Embryonic facial prominence (tissue), 1 donor: ENCODE measurements at regions not wholly inside any gene's neighbourhood (a gene's known extent, or its start where the extent isn't known, plus 50 kb on each side); places are given as distances from the start of the nearest gene placed in this dataset.
A peak's percentile ranks its signal among the peaks of the same experiment; 100 is the strongest.

Source experiments
- DNase-seq: peaks from one replicate; pipeline ENCODE4 v3.0.0-alpha.2; 2016; ENCODE audit errors: extremely low spot score

DNA sequence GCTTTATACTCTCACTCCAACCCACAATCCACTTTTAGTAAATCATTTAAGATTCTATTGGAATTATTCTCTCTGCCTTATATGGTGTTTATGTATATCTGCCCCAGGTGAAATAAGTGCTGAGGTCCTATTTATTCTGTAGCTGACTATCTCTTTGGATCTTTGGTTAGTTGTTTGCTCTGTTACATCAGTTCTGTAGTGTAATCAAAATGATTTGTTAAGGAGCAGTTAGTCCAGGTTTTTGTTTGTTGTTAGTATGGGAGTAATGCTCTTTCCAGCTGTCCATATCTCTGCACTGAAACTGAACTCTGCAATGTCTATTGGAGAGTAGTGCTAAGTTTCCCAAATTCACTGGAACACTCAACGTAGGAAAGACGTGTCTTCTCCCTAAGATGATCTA is 615.8 kb downstream of the SNAPC1 start:
- no peak for DNase-seq

- DNase-seq: no peak
These were observed 619.3 kb downstream of the SNAPC1 start for GRCh38 chr14:62381311-62382070.

- DNase-seq: no peak
These were observed 636.1 kb downstream of the KCNH5 start for GRCh38 chr14:62409169-62409568.

GRCh38 chr14:62409626-62410300 is 635.5 kb downstream of the KCNH5 start:
- no peak for DNase-seq

DNA sequence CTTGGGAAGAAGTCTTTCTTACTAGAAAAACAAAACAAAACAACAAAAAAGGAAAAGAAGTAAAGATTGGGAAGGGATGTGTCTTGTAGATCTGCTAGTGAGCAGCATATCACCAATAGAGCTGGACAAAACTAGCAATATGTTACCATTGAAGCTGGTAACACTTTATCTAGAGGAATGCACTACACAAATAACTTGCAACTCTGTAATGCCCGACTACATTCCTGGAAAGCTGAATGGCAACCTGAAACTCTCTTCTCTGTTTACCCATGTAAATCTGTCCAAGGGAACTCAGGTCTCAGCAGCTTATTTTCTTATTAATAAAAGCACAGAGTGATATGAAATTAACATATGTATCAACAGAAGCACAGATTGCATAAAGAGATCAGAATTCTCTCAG is 624.4 kb downstream of the KCNH5 start:
- DNase-seq: no peak

DNA sequence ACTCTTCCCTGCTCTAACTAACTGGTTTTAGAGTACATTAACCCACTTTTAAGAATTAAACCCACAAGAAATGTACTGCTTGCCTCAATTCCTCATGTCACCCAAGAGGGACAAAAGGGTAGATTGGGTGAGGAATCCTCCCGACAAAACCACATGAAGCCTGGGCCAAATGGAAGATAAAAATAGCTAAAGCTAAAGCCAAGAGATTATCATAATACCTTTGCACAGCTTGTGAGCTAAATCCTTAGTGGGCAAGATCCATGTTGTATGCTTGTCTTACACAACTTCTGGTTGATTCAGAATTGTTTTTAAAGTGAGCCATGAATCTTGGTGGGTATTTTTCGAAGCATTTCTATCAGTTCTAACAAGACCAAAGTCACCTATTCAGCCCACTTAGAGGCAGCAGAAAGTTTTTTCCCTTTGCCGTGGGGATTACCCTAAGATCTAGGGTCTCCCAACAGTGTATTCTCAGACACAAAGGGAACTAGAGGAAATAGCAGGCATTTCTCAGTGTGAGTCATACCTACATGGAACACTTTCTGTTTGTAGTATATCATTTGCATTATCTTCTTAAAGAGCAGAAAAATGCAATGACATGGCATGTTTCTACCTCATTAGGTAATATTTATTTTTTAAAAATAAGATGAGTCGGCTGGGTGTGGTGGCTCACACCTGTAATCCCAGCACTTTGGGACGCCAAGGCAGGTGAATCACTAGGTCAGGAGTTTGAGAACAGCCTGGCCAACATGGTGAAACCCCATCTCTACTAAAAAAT is 616.6 kb downstream of the KCNH5 start:
- no peak for DNase-seq

- no peak for DNase-seq
These were observed 615.6 kb downstream of the KCNH5 start for GRCh38 chr14:62429683-62430082.

DNA sequence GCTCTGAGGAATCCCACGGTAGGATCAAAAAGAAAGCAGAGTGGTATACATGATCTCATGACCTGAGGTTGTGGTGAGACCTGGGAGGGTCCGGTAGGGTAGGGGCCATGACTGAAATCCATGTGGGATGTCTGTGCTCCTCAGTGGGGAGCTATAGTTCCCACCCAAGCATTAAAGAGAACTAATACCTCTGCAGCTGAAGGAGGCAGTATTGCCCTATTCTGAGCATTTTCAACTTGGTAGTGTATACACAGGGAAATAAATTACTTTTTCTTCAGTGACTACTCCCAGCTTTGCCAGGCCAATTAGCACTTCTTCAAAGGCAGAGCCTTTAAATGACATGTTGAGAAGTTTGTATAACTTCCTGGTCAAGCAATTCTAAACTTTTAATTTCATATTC is 613.8 kb downstream of the KCNH5 start:
- DNase-seq: no peak

GRCh38 chr14:62432955-62433354 is 612.3 kb downstream of the KCNH5 start:
- no peak for DNase-seq

GRCh38 chr14:62436261-62436660 is 609.0 kb downstream of the KCNH5 start:
- DNase-seq: no peak

DNA sequence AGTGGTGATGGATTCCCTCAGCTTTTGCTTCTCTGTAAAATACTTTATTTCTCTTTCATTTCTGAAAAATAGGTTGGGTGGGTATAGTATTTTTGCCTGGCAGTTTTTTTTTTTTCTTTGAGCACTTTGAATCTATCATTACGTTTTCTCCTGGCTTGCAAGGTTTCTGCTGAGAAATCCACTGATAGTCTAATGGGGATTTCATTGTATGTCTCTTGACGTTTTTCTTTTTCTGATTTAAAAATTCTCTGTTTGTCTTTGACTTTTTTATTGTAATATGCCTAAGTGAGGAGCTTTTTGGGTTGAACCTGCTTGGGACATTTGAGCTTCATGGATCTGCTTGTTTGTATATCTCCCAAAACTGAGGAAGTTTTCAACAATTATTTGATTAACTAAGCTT is 606.0 kb downstream of the KCNH5 start:
- no peak for DNase-seq

- DNase-seq: no peak
These were observed 601.5 kb downstream of the KCNH5 start for GRCh38 chr14:62443796-62444195.

- DNase-seq: no peak
These were observed 599.7 kb downstream of the KCNH5 start for GRCh38 chr14:62445570-62445969.

DNA sequence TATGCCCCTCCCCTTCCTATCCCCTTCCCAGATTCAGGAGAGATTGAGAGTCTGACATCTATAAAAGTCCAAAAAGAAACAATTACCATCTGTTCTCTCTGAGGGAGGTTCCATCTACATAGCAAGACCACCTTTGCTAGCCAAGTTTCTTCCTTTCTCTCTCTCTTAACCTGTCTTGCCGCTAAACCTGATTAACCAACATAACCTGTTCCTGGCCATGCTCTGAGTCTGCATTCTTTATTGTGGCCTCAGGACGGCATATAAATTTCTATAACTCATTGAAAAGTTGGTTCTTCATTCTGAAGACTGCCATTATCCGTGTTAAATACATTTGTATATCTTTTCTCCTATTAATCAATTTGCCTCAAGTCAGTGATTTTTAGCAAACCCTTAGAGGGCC is 594.0 kb downstream of the KCNH5 start:
- DNase-seq: peak; percentile 9

- no peak for DNase-seq
These were observed 592.0 kb downstream of the KCNH5 start for GRCh38 chr14:62453226-62453625.

GRCh38 chr14:62455446-62455845 is 589.8 kb downstream of the KCNH5 start:
- DNase-seq: no peak

DNA sequence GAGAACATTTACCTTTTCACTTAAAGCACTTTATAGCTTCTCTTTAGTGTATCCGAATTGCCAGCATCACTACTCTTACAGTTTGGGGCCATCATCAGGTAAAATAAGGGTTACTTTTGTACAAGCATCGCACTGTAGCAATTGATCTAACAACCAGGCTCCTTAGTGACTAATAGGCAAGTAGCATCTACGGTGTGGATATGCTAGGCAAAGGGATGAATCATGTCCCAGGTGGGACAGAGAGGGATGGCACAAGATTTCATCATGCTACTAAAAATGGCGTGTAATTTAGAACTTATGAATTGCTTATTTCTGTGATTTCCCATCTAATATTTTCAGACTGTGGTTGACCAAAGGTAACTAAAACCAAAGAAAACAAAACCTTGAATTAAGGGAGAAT is 582.3 kb downstream of the KCNH5 start:
- DNase-seq: no peak

GRCh38 chr14:62468946-62469345 is 576.3 kb downstream of the KCNH5 start:
- no peak for DNase-seq

DNA sequence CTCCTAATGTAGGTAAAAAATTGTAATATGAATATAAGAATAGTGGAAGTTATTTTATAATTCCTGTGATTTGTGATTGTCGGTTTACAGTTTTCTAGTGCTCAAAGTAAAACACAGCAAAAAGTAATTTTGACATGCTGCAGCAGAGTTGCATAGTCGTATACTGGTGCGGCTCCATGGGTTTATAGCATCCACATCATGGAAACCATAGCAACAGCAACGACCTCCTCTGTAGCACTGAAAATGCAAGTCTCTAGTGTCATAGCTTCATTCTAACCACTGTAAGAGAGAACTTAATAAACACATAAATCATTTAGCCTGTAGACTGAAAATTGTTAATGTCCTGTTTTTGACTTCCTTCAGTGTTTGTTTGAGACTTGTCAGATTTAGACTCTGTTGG is 574.3 kb downstream of the KCNH5 start:
- no peak for DNase-seq

DNA sequence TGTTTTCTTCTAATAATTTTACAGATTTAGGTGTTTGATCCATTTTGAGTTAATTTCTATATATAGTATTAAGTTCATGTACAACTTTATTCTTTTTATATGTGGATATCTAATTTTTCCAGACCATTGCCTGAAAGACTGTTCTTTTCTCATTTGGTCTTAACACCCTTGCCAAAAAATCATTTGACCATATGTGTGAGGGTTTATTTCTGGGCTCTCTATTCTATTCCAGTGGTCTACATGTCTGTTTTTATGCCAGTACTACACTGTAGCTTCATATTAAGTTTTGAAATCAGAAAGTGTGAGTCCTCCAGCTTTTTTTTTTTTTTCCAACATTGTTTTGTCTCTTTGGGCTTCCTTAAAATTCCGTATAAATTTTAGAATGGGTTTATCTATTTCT is 554.1 kb downstream of the KCNH5 start:
- DNase-seq: no peak

- no peak for DNase-seq
These were observed 547.5 kb downstream of the KCNH5 start for GRCh38 chr14:62497708-62498107.

DNA sequence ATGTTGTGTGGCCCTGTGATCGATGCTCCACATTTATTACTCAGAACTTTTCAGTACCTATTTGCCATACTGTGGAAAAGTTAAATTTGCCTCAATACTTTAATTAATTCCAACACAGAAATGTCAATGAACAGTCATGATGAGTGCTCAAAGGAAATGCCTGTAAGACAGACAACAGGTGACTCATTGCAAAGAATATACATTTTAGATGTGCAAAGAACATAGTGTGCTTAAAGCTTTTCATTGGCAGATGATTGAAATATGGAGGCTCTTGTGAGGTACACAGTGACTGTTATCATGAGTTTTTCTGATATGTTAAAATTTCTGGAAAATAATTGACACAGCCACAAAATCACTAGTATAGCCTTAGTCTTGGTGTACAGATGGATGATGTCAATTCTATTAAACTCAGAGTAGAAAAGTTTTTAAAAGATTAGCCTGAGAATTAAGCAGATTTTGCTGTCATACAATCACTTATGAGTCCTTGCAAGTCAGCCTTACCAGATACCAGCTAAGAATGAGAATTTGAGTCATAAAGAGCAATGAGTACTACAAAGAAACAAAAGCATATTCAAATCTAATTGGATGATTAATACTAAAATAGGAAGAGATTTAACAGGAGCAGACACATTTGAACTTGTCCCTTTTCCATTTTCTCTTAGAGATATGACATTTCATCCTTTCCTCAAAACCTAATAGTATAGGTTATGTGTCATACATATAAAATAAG is 544.1 kb downstream of the KCNH5 start:
- DNase-seq: no peak
